M059J (cell line): ENCODE measurements at regions not wholly inside any gene's neighbourhood (a gene's known extent, or its start where the extent isn't known, plus 50 kb on each side); places are given as distances from the start of the nearest gene placed in this dataset.

Experiments
- DNase-seq: peaks from one replicate; pipeline ENCODE4 v3.0.0-alpha.2; 2012; ENCODE audit warnings: low read depth

DNA sequence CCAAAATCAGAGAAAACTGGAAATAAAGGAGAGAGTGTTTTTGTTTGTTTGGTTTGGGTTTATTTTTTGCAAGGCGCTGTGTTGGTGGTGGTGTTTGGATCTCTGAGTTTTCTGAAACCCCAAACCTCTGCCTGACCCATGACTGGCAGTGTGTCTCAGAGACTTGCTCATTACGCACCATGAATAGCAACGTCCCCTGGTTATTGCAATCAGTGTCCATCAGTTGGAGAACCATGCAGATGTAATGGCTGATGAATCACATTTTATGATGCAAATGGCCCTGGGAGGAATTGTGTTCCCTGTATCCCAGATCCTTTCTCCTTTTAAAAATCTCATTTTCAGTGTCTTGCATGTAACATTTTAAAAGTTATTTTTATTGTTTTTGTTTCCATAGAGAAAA lies 362.8 kb downstream of the PMP22 start:
- no peak for DNase-seq

DNA sequence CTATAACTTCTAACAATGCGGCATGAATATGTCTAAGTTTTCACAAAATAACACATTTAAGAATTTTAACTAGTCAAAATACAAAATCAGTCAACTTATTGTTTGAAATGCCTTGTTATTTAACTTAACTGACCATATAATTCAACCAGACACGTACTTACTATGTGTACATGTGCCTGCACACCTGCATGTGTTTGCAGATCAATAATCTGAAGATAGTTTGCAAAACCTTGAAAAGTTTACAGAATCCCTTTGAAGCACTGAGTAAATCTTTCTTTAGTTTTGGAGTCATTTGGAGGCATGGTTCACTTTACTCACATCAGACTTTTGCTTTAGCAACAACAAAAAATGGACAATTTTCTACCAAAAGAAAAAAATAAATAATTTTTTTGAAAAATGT lies 363.8 kb downstream of the PMP22 start:
- no peak for DNase-seq

GRCh38 chr17:14886200-14886739 lies 378.9 kb downstream of the PMP22 start:
- peak; percentile 26 for DNase-seq

DNA sequence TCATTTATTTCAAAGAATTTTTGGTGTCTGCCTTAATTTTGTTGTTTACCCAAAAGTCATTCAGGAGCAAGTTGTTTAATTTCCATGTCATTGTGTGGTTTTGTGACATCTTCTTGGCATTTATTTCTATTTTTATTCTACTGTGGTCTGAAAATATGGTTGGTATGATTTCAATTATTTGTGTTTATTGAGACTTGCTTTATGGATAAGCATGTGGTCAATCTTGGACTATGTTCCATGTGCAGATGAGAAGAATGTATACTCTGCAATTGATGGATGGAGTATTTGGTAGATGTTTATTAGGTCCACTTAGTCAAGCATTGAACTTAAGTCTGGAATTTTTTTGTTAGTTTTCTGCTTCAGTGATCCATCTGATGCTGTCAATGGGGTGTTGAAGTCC lies 383.0 kb downstream of the PMP22 start:
- no peak for DNase-seq

DNA sequence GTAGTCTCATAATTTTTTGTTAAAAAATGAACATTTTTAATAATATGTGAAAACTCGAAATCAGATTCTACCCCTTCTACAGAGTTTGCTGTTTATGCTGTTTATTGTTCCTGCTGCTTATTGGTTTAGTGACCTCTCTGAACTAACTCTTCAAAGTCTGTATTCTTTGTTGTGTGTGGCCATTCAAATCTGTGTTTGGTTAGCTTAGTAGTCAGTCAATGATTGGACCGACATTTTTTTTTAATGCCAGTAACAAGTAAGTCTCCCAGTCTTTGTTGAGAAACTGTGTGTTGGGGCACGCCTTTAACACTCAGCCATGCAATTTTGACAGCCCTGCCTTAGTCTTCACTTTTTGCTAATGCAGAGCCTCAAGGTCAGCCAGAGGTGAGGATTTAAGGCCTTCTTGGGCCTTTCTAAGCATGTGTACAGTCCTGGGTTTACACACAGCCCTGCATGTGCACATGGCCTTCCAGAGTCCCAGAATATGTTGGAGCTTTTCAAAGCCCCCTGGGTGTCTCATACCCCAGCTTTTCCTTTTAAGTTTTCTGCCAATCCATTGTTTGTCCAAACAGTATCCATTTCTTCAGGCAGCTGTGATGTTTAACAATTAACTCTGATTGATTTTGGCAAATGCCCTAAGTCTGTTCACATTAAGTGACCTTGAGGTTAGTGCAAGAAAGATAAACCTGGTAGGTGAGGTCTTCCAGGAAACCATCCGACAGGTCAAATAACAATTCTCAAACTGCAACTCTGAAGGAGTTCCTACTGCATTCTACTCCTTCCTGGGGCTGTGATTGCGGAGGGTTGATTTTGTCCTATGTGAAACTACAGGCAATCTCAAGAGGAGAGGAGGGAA lies 389.3 kb downstream of the PMP22 start:
- no peak for DNase-seq

DNA sequence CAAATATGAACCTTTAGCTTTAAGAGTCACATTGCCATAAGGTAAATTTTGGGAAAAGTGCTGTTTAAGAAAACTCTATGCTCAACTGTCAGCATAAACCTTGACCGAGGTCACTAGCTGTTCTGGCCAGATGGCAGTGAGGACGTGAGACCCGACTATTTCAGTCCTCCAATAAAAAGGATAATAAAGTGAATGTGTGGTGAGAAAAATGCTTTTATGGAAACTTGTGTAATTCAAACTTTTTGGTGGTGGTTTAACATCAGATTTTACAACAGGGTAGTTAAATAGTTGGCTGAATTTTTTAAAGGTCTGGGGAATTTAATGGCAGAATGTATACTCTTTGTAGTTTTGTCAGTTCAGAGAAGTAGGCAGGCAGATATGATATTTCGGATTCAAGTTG lies 391.1 kb downstream of the PMP22 start:
- no peak for DNase-seq

DNA sequence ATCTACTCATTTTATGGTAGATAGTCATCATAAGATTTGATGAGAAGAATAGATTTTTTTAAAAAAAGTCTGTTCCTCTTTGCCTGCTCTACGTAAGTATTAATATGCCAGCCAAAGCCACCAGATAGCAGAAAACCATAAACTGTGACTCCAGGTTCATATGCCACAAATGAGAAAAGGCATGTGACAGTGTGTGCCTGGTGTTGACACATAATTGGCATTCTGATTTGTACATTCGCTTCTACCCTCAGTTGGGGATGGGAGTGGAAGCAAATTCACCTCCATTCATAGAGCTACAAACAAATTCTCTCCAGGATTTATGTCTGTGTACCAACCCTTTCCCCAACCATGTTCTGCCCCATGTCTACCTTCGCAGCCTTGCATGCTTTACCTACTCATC lies 391.6 kb downstream of the PMP22 start:
- DNase-seq = no peak

DNA sequence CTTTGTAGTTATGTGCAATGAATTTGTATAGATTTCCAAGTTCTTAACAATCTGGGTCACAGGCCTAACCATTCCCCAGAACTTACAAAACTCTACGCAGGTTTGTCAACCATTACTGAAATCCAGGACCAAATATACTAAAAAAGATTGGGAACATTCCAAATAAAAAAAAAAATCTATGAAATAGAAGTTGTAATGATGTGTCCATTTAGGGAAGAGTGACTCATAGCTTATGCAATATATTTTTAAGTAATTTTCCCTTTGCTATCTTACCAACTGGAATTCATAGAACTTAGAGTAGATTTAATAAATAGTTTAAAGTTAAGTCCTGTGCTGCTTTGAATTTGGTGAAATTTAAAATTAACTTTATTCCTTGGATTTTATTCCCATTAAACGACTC lies 393.2 kb downstream of the PMP22 start:
- no peak for DNase-seq

DNA sequence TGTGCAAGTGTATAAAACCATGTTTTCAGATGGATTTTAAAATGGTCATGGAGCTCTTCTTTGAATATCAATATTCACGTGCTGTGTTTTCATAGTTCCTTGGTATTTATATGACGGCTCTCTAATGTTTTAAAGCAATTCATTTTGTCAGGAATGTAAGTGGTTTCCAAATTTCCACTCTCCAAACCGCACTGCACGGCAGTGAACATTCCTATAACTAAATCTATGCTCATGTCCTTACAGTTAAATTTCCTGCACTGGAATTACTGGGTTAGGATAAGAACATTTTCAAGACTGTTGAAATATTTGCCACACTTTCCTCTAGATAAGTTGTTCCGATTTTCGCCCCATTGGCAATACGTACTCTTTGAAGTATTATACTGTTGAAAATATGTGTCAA lies 398.9 kb downstream of the PMP22 start:
- DNase-seq = peak; percentile 4

GRCh38 chr17:14864127-14864526 lies 401.0 kb downstream of the PMP22 start:
- DNase-seq = no peak

GRCh38 chr17:14859542-14859941 lies 405.6 kb downstream of the PMP22 start:
- peak; percentile 4 for DNase-seq

GRCh38 chr17:14856176-14856575 lies 408.9 kb downstream of the PMP22 start:
- no peak for DNase-seq

DNA sequence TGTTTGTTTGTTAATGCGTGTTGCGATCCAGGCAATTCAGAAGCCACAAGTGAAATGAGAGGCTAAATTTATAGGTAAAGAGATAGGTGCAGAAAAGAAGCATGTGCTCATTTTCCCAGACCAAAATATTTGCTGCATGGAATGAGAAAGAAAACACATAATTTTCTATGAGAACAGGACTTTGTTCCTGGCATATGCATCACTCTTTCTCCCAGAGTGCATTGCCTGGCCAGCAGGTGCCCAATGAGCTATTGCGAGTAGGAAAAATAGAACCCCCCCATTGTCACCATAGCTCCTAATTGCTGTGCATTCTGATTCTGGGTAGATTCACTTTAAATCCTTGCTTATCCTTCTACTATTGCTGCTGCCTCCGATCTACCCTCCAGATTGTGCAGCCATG lies 410.4 kb downstream of the PMP22 start:
- no peak for DNase-seq

GRCh38 chr17:14845591-14846281 lies 419.4 kb downstream of the PMP22 start:
- no peak for DNase-seq

DNA sequence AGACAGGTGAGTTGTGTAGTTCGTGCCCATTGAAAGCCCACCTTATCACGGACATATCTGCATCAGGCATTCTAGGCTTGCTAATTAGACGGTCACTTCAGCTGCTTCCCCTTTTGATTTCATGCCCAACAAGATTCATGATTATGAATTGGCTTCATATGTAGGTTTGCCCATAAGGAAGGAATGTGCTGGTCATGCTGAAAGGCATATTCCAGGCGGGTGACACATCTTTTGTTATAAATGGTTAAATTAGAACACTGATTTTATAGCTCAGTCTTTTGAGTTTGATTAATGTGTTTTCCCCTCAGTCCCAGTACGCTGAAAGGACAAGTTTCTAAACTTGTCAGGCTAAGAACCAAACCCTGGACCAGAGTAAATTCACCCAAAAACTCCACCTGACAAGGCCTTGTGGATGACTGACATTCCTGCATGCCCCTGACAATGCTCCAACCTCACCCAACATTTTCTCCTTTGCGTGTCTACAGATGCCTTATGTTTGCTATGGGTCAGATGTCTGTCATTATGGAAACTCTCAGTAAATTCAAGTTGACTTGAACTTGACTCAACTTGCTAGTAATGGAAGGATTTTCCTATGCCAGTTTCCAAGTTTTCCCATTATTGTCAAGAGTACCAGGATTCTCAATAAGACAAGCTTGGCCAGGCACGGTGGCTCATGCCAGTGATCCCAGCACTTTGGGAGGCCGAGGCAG lies 421.9 kb downstream of the PMP22 start:
- peak; percentile 13 for DNase-seq

GRCh38 chr17:14840616-14841231 lies 424.4 kb downstream of the PMP22 start:
- DNase-seq = peak; percentile 2

DNA sequence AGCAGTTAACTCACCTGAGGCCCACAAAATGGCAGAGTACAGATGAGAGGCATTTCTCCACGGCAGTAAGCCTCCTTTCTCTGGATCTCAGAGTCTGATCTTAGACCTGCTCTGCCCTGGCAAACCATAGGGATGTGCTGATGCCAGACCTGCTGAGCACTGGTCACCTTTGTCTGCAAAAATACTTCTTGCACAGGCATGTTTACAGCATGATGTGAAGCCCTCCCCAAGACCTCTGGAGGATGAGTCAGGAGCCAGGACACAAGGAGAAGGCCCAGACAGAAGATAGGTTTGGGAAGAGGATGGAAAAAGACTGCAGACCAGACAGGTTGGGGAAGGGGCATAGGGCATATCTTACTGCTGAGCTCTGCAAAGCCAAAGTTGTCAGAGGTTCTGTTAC lies 426.6 kb downstream of the PMP22 start:
- DNase-seq = no peak

- DNase-seq = peak; percentile 57
These were observed 431.8 kb downstream of the PMP22 start for GRCh38 chr17:14833201-14833785.

DNA sequence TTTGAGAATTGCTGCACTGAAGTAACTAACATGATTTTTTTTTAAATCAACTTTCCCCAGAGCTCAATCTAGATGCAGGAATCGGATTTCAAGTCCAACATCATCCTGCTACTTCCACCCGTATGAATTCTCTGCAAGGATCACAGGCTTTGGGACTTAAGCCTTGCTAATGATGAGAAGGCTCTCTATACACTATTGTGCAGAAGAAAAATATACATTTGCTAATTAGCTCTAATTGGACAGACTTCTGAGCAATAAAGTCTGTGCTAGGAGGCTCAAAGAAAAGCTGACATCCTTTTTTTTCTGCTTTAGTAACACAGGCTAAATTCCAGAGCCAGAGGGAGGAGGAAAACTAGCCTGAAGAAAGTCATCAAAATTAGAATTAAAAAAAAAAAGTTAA lies 433.6 kb downstream of the PMP22 start:
- no peak for DNase-seq

- no peak for DNase-seq
These were observed 437.7 kb downstream of the PMP22 start for GRCh38 chr17:14827396-14827919.

DNA sequence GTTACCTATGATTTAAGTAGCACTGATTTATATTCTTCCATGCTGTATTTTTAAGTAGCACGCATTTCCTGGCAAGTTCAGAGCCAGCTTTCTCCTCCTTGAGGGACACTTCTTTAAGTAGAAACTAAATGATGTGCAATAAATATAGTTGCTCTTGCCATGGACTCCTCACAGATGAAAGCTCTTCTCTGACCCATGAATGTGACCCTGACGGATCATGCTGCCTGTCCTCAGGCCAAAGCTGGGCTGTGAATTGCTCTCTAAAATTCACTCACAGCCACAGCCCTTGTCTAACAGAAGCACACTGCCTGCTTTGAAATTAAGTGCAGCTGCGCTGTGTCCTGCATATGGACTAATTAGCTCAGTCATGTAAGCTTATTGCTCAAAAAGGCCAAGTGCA lies 438.8 kb downstream of the PMP22 start:
- DNase-seq = no peak
